AG04450 (cell line): ENCODE measurements at regions not wholly inside any gene's neighbourhood (a gene's known extent, or its start where the extent isn't known, plus 50 kb on each side); places are given as distances from the start of the nearest gene placed in this dataset.

ENCODE experiments used
- CTCF ChIA-PET: fragments of 300-600, 350-600 bp; formaldehyde crosslinking; extraction: SDS; loops from one replicate; lab custom pipeline; 2022; ENCODE audit warnings: antibody characterized with exemption, inconsistent platforms; lab: Charles Lee
- POLR2A ChIA-PET: fragments of 350-600 bp; formaldehyde crosslinking; extraction: SDS; loops from one replicate; lab custom pipeline; 2021; ENCODE audit warnings: antibody characterized with exemption, inconsistent platforms; lab: Yijun Ruan, JAX
- DNase-seq: peaks from one replicate; pipeline ENCODE4 v3.0.0-alpha.2; 2011; ENCODE audit warnings: low read depth, low spot score
- H3K27ac ChIP-seq: one replicate; pipeline ENCODE4 v1.5.1; 2012; ENCODE audit warnings: low read depth, low read length, control low read depth
- H3K27me3 ChIP-seq: one replicate; pipeline ENCODE4 v1.6.0; 2012; ENCODE audit warnings: low read length; ENCODE audit not compliant: control insufficient read depth, insufficient read depth
- H3K4me3 ChIP-seq: 2 replicates; pipeline ENCODE4 v1.5.1; 2011; ENCODE audit warnings: mild to moderate bottlenecking, low read depth, low read length, control low read depth
- H3K9me3 ChIP-seq: 2 replicates; pipeline ENCODE4 v1.5.1; 2012; ENCODE audit warnings: low read length; ENCODE audit not compliant: control insufficient read depth, insufficient read depth
- CTCF ChIP-seq: IDR thresholded peaks from 2 replicates; pipeline ENCODE4 v1.5.1; 2011; ENCODE audit warnings: low read depth, low read length, control low read depth, inconsistent platforms

GRCh38 chr16:73746554-73746953, 550.1 kb upstream of the PSMD7 start:
- no peak for TF ChIP-seq CTCF
- Histone ChIP-seq H3K27me3 (no peaks in the 10 kb centered on the region), H3K4me3 (no peak overlapping the region), H3K27ac (no peak overlapping the region), H3K9me3 (no peaks in the 10 kb centered on the region)
- no peak for DNase-seq
- POLR2A ChIA-PET: no interaction called here
- CTCF ChIA-PET: interaction anchor here (0.6 kb wide), 1 partner anchor 676 kb away, joined by 6 read pairs; no protein-coding TSS in a partner anchor

GRCh38 chr16:73743665-73744496, 552.7 kb upstream of the PSMD7 start:
- ChIA-PET POLR2A (no interaction called here), CTCF (interaction anchor here (0.6 kb wide), 2 partner anchors 362 to 680 kb away, joined by 5 to 6 read pairs; no protein-coding TSS in a partner anchor)
- H3K27me3 ChIP-seq: no peaks in the 10 kb centered on the region
- no peak for TF ChIP-seq CTCF
- no peaks in the 10 kb centered on the region for H3K9me3 ChIP-seq
- no peak overlapping the region for H3K4me3 ChIP-seq
- no peak overlapping the region for H3K27ac ChIP-seq
- DNase-seq: no peak

GRCh38 chr16:73739049-73739769, 557.4 kb upstream of the PSMD7 start:
- CTCF ChIA-PET: no interaction called here
- no peaks in the 10 kb centered on the region for H3K27me3 ChIP-seq
- H3K9me3 ChIP-seq: no peaks in the 10 kb centered on the region
- no peak overlapping the region for H3K4me3 ChIP-seq
- POLR2A ChIA-PET: no interaction called here
- no peak overlapping the region for H3K27ac ChIP-seq
- DNase-seq: no peak
- TF ChIP-seq CTCF: no peak

- H3K27ac ChIP-seq: no peak overlapping the region
- H3K4me3 ChIP-seq: no peak overlapping the region
- POLR2A ChIA-PET: no interaction called here
- no peaks in the 10 kb centered on the region for H3K27me3 ChIP-seq
- no peaks in the 10 kb centered on the region for H3K9me3 ChIP-seq
- CTCF ChIA-PET: no interaction called here
- no peak for TF ChIP-seq CTCF
- DNase-seq: no peak
These were observed 558.3 kb upstream of the PSMD7 start for GRCh38 chr16:73738266-73738665.

GRCh38 chr16:73737637-73738036, 559.0 kb upstream of the PSMD7 start:
- ChIA-PET POLR2A (no interaction called here), CTCF (no interaction called here)

More at GRCh38 chr16:73737637-73738036, 559.0 kb upstream of the PSMD7 start:
- H3K27ac ChIP-seq: no peak overlapping the region
- no peaks in the 10 kb centered on the region for H3K27me3 ChIP-seq
- no peak for TF ChIP-seq CTCF
- H3K4me3 ChIP-seq: no peak overlapping the region
- H3K9me3 ChIP-seq: no peaks in the 10 kb centered on the region
- no peak for DNase-seq
